ENCODE measurements at regions not wholly inside any gene's neighbourhood (a gene's known extent, or its start where the extent isn't known, plus 50 kb on each side); places are given as distances from the start of the nearest gene placed in this dataset.

GRCh38 chr2:139492131-139492680 lies 712.0 kb upstream of the NXPH2 start:
- Mint-ChIP-seq H3K4me1 (ENCODE audit: unreplicated experiment) (no peaks in the 10 kb centered on the region), H3K27me3 (ENCODE audit: unreplicated experiment) (peaks cover 2% of the 10 kb centered on the region), H3K36me3 (ENCODE audit: unreplicated experiment) (no peaks in the 10 kb centered on the region), H3K27ac (ENCODE audit: unreplicated experiment) (no peak overlapping the region), H3K9me3 (ENCODE audit: unreplicated experiment) (peaks cover 4% of the 10 kb centered on the region), H3K4me3 (ENCODE audit: unreplicated experiment) (no peak overlapping the region)
- TF ChIP-seq CTCF (IDR thresholded peaks at IDR 0.05), result no peak
- DNase-seq (ENCODE audit: extremely low spot score, unreplicated experiment), result no peak

- Mint-ChIP-seq H3K27ac (ENCODE audit: unreplicated experiment) (no peak overlapping the region), H3K4me1 (ENCODE audit: unreplicated experiment) (no peaks in the 10 kb centered on the region), H3K9me3 (ENCODE audit: unreplicated experiment) (peaks cover 3% of the 10 kb centered on the region), H3K4me3 (ENCODE audit: unreplicated experiment) (no peak overlapping the region), H3K27me3 (ENCODE audit: unreplicated experiment) (no peaks in the 10 kb centered on the region), H3K36me3 (ENCODE audit: unreplicated experiment) (no peaks in the 10 kb centered on the region)
- DNase-seq (ENCODE audit: extremely low spot score, unreplicated experiment), result no peak
- no peak for TF ChIP-seq CTCF (IDR thresholded peaks at IDR 0.05)
These were observed 700.0 kb upstream of the NXPH2 start for GRCh38 chr2:139480161-139480650.

- no peaks in the 10 kb centered on the region for H3K27me3 Mint-ChIP-seq (ENCODE audit: unreplicated experiment)
- peaks cover 3% of the 10 kb centered on the region for H3K9me3 Mint-ChIP-seq (ENCODE audit: unreplicated experiment)
- TF ChIP-seq CTCF (IDR thresholded peaks at IDR 0.05), result no peak
- no peak overlapping the region for H3K27ac Mint-ChIP-seq (ENCODE audit: unreplicated experiment)
- no peak for DNase-seq (ENCODE audit: extremely low spot score, unreplicated experiment)
- H3K4me3 Mint-ChIP-seq (ENCODE audit: unreplicated experiment), result no peak overlapping the region
- H3K36me3 Mint-ChIP-seq (ENCODE audit: unreplicated experiment), result no peaks in the 10 kb centered on the region
- H3K4me1 Mint-ChIP-seq (ENCODE audit: unreplicated experiment), result no peaks in the 10 kb centered on the region
These were observed 698.1 kb upstream of the NXPH2 start for GRCh38 chr2:139478165-139478914.

GRCh38 chr2:139477618-139478017 lies 697.4 kb upstream of the NXPH2 start:
- DNase-seq (ENCODE audit: extremely low spot score, unreplicated experiment), result no peak
- Mint-ChIP-seq H3K4me1 (ENCODE audit: unreplicated experiment) (no peaks in the 10 kb centered on the region), H3K27me3 (ENCODE audit: unreplicated experiment) (no peaks in the 10 kb centered on the region), H3K27ac (ENCODE audit: unreplicated experiment) (no peak overlapping the region), H3K36me3 (ENCODE audit: unreplicated experiment) (no peaks in the 10 kb centered on the region), H3K4me3 (ENCODE audit: unreplicated experiment) (no peak overlapping the region), H3K9me3 (ENCODE audit: unreplicated experiment) (peaks cover 3% of the 10 kb centered on the region)
- TF ChIP-seq CTCF (IDR thresholded peaks at IDR 0.05), result no peak

GRCh38 chr2:139469985-139470384 lies 689.8 kb upstream of the NXPH2 start:
- no peaks in the 10 kb centered on the region for H3K9me3 Mint-ChIP-seq (ENCODE audit: unreplicated experiment)
- no peak for TF ChIP-seq CTCF (IDR thresholded peaks at IDR 0.05)
- DNase-seq (ENCODE audit: extremely low spot score, unreplicated experiment), result no peak
- H3K4me3 Mint-ChIP-seq (ENCODE audit: unreplicated experiment), result no peak overlapping the region
- H3K27ac Mint-ChIP-seq (ENCODE audit: unreplicated experiment), result no peak overlapping the region
- no peaks in the 10 kb centered on the region for H3K27me3 Mint-ChIP-seq (ENCODE audit: unreplicated experiment)
- no peaks in the 10 kb centered on the region for H3K4me1 Mint-ChIP-seq (ENCODE audit: unreplicated experiment)
- H3K36me3 Mint-ChIP-seq (ENCODE audit: unreplicated experiment), result no peaks in the 10 kb centered on the region
